ENCODE measurements at regions not wholly inside any gene's neighbourhood (a gene's known extent, or its start where the extent isn't known, plus 50 kb on each side); places are given as distances from the start of the nearest gene placed in this dataset.
A peak's percentile ranks its signal among the peaks of the same experiment; 100 is the strongest.

DNA sequence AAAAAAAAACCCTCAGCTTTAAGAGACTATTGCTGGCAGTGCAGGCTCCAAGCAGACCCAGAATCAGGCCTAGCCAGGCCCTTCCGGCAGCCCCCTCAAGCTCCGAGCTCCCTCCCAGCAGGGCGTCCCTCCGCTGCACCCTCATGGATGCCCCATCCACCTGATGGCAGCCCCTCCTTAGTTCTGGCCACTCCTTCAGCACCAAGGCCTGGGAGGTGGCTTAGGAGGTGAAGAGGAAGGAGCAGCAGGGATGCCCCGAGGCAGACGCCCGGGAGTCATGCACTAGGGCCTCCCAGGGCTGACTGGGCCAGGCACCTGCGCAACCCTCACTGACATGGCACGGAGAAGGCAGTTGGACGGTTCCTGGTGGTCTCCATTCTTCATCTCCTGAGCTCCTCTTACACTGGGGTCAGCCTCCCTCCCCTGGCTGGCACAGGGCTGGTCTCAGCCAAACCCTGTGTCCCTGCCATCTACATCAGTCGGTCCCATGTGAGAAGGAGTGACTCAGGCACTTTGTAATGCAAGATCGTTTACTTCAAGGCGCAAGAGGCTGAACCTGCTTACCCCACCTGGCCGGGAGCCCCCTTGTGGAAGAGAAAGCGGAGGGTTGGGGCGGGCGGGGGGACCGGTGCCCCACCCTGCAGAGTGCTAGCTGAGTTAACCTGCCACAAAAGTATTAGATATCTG is 53.5 kb upstream of the ID2 start:
- DNase-seq, result peak; percentile 12

DNA sequence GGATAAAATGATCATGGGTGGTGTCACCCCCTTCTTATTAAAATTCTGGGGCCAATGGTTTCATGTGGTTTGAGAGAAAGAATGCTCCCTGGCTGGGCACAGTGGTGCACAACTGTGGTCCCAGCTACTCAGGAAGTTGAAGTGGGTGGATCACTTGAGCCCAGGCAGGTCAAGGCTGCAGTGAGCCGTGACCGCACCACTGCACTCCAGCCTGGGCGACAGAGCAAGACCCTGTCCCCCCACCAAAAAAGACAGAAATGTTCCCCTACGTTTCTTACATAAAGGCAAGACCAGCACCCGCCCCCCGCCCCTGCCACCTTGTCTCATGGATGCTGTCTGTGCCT is 53.0 kb upstream of the ID2 start:
- no peak for DNase-seq

DNA sequence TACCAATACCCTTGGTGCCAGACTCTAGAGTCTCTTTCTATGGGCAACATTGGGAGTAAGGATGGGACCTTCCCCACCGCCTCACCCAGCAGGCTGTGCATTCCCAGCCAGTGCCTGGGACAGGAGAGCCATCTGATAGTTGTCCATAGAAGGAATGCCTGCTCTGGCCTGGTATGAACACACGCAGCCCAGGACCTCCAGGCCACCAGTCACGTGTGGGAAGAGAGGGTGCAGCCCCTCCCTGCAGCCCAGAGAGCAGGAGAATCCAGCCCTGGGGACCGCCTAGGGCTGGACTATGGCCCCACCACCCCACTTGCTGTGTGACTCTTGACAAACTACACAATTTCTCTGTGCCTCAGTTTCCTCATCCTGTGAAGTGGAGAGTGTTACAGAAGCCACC is 52.5 kb upstream of the ID2 start:
- DNase-seq, result no peak

DNA sequence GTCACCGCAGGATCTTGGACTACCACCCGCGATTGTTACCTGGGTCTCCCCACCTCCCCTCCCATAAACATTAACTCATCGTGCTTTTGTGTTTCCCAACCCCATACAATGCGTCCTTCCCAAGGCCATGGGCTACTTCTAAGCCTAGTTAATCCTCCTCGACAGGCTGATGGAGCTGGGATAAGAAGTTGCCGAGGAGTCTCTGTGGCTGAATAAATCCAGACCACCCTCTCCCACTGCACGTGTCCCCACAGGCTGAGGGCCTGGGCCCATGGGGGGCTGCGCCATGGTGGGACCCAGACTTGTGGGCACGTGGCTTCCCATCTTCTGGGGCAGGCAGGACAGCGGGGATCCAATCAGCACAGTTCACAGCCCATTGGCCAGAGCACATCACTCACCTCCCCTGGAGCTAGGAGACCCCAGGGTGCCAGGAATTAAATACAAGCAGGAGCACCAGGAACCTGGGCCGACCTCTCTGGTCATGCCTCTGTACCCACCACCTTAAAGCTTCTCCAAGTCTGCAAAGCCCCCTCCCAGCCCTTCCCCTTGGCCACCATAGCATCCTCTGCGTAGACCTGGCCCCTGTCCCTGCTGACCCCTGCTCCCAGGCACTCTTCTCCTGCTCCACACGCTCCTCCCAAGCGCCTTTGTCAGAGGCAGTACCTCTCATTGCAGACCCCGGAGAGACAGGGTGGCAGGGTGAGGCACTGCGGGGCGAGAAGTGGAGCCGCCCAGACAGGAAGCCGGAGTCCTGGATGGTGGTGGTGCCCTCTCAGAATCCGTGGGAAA is 51.0 kb upstream of the ID2 start:
- DNase-seq, result no peak

DNA sequence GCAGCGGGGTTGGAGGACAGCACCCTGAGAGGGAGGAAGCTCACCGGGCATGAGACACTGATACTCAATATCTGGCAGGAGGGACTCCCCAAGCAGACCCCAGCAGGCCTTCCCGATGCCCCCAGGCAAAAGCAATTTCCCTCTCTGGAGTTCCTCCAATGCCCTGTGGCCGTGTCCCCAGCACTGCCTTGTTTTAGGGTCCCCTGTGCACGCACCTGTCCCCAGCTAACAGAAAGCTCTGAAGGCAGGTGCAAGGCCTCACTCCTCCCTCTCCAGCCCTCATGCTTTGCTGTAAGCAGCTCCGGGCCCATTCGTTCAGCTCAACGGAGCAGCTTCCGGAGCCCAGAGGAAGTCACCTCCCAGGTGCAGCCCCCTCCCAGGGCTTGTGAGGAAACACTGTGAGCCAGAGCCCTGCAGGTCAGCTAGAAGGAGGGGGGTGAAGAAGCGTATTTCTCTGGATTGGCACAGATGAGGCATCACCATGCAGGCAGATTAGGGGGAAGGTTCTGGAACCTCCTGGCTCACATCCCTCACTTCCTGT is 50.3 kb upstream of the ID2 start:
- DNase-seq, result no peak

Measured in kidney glomerular epithelial cell (primary cell).